HG02759 (cell line): ENCODE measurements at regions not wholly inside any gene's neighbourhood (a gene's known extent, or its start where the extent isn't known, plus 50 kb on each side); places are given as distances from the start of the nearest gene placed in this dataset.

Source experiments
- ATAC-seq: cut with Tn5 transposase; IDR thresholded peaks from one replicate; pipeline ENCODE4 v1.9.1; 2021; ENCODE audit warnings: mild to moderate bottlenecking, moderate library complexity; ENCODE audit not compliant: unreplicated experiment

GRCh38 chr5:27341342-27341741 lies 303.0 kb upstream of the CDH9 start:
- no peak for ATAC-seq

GRCh38 chr5:27336817-27337216 lies 298.4 kb upstream of the CDH9 start:
- no peak for ATAC-seq

DNA sequence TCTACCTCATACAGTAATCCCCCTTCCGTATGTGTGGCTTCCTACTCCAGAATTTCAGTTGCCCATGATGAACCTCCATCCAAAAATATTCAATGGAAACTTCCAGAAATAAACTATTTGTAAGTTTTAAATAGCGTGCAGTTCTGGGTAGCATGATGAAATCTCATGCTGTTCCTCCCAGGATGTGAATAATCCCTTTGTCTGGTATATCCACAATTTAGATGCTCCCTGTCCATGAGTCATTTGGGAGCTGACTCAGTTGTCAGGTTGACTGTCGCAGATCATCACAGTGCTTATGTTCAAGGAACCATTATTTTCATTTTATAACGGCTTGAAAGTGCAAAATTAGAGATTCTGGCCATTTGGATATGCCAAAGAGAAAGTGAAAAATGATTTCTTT lies 290.1 kb upstream of the CDH9 start:
- ATAC-seq: no peak

DNA sequence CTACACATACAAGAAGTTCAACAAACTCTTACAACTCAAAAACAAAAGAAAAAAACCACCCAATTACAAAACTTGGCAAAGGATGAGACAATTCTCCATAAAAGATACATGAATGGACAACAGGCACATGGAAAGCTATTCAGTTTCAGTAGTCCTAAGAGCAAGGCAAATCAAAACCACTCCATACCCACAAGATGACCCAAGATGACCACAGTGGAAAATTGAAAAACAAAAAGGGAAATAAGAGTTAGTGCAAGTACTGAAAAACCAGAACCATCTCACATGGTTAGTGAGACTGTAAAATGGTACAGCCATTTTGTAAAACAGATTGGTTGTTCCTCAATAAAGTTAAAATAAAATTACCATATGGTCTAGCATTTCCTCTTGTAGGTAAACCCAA lies 287.1 kb upstream of the CDH9 start:
- ATAC-seq: no peak

DNA sequence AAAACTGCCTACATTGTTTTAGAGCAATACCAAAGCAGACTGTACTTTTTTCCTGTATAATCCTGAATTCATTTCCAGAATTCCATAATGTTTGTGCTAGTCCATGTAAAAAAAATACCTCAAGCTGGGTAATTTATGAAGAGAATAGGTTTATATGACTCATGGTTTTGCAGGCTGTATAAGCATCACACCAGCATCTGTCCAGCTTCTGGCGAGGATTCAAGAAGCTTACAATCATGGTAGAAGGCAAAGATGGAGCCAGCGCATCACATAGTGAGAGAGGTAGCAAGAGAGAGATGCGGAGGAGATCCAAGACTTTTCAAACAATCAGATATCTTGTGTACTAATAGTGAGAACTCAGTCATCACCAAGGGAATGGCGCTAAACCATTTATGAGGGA lies 280.3 kb upstream of the CDH9 start:
- ATAC-seq: no peak

- no peak for ATAC-seq
Measured at GRCh38 chr5:27316271-27316650, 277.9 kb upstream of the CDH9 start.

GRCh38 chr5:27315363-27316270 lies 277.2 kb upstream of the CDH9 start:
- no peak for ATAC-seq

GRCh38 chr5:27313549-27313948 lies 275.2 kb upstream of the CDH9 start:
- no peak for ATAC-seq

GRCh38 chr5:27312291-27312893 lies 274.0 kb upstream of the CDH9 start:
- no peak for ATAC-seq

GRCh38 chr5:27311544-27311943 lies 273.2 kb upstream of the CDH9 start:
- no peak for ATAC-seq

DNA sequence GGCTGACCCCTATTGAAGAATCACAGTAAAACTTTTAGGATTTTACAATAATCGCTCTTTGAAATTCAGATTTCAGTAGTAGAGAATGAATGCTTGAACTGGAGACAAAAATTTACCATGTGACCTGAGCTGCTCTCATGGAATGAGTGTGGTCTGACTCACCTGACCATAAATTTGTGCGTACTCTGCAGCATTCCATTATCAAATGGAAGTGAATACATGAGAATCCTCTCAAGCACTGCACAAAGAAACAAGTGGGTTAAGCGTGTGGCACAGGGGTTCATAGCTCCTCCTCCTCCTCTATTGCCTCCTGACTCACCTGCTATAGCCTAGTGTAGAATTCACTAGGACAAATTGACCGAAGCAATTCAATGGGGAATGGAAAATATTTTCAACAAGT lies 269.8 kb upstream of the CDH9 start:
- no peak for ATAC-seq

DNA sequence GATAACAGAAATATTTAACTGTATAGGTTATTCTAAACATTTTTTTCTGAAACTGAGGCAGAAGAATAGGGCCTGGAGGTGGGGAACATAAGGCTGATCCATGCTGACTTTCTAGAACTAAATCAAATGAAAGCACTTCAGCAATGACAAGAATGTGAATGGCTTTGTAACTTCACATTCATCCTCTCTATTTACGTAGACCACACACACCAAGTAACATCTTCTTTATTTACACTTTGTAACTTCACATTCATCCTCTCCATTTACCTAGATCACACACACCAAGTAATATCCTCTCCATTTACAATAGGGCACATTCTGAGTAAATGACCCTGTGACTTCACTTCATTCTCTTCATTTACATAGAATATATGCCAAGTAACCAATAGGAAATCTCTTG lies 251.8 kb upstream of the CDH9 start:
- ATAC-seq: no peak

GRCh38 chr5:27276119-27276518 lies 237.7 kb upstream of the CDH9 start:
- ATAC-seq: no peak

GRCh38 chr5:27275345-27275744 lies 237.0 kb upstream of the CDH9 start:
- no peak for ATAC-seq

- ATAC-seq: no peak
Measured at GRCh38 chr5:27269766-27270165, 231.4 kb upstream of the CDH9 start.

DNA sequence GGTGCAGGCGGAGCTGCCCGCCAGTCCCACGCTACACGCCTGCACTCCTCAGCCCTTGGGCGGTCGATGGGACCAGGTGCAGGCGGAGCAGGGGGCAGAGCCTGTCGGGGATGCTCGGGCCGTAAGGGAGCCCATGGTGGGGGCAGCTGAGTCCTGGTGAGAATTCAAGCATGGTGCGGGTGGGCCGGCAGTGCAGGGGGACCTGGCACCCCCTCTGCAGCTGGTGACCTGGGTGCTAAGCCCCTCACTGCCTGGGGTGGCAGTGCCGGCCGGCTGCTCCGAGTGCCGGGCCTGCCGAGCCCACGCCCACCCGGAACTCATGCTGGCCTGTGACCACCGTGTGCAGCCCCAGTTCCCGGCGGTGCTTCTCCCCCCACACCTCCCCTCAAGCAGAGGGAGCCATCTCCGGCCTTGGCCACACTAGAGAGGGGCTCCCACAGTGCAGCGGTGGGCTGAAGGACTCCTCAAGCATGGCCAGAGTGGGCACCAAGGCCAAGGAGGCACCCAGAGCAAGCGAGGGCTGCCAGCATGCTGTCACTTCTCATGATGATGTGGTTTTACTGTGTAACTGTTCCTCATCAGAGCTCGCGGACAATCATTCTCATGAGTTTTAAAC lies 228.9 kb upstream of the CDH9 start:
- no peak for ATAC-seq

DNA sequence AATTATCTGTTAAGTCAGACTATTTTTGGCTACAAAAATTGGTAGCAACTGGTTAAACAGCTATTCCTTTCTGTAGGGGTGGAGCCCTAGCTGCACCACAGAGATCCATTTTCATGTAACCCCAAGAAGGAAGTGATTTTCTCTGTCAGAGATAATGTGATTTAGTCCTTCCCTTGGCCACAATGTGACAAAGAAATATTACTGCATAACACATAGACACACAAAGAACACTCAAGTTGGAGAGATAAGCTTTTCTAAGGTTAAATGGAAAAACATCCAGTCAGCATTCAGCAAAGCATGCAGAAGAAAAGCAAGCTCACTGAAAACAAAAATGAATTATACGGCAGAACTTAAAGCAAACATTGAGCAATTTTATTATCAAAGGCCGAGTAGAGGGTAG lies 227.8 kb upstream of the CDH9 start:
- ATAC-seq: no peak

DNA sequence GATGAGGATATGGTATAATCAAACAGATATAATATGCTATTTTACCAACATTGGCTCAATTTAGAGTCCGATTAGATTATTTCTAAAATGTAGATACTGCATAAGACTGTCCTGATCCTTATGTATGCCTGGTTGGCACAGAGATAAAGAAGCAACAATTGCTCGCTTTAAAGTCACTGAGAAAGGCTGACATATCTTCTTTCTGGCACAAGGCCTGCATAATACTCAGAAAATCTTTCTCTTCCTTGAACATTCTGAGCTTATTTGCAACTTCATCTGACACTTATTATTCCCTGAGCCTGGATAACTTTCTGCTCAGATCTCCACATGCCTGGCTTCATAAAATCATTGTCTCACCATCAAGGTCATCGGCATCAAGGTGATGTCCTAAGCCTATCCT lies 219.3 kb upstream of the CDH9 start:
- no peak for ATAC-seq

DNA sequence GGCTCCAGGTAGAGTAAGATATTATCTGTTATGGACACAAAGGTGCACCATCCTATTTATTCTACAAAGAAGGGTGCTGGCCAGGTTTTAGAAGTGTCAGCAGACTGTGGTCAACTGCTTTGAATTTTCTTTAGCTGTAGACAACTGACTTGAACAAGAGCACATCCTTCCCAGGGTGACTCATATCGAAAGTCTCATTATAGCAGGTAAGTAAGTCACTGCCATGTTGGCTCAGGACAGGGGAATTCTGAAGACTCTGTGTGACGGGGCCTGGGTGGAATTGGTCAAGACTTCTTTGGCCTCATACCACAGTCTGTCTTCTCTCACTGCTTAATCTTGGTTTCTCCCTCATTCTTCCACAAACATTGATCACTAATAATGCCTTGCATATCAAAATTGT lies 214.5 kb upstream of the CDH9 start:
- ATAC-seq: no peak

GRCh38 chr5:27242258-27242626 lies 203.9 kb upstream of the CDH9 start:
- no peak for ATAC-seq

DNA sequence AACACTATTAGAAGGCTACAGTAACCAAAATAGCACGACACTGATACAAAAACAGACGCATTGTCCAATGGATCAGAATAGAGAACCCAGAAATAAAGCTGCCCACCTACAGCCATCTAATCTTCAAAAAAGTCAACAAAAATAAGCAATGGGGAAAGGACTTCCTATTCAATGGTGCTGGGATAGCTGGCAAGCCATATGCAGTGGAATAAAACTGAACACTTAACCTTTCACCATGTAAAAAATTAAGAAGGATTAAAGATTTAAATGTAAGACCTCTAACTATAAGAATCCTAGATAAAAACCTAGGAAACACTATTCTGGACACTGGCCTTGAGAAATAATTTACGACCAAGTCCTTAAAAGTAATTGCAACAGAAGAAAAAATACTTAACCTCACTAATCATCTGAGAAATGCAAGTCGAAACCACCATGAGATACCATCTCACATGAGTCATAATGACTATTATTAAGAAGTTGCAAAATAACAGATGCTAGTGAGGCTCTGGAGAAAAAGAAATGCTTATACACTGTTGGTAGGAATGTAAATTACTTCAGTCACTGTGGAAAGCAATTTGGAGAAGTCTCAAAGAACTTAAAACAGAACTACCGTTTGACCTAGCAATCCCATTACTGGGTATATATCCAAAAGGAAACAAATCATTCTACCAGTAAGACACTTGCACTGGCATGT lies 203.3 kb upstream of the CDH9 start:
- ATAC-seq: no peak

GRCh38 chr5:27240791-27241190 lies 202.4 kb upstream of the CDH9 start:
- ATAC-seq: no peak
